DND-41 (cell line): ENCODE measurements at regions not wholly inside any gene's neighbourhood (a gene's known extent, or its start where the extent isn't known, plus 50 kb on each side); places are given as distances from the start of the nearest gene placed in this dataset.

Experiments used
- EZH2 ChIP-seq: IDR thresholded peaks from 3 replicates; pipeline ENCODE4 v1.6.1; 2012; ENCODE audit warnings: borderline replicate concordance, low read depth, mild to moderate bottlenecking, moderate library complexity, low read length, inconsistent platforms; ENCODE audit not compliant: severe bottlenecking
- TF ChIP-seq, protein P1 (sequence below): IDR thresholded peaks from 2 replicates; pipeline ENCODE4 v1.5.1; 2012; ENCODE audit warnings: borderline replicate concordance, low read length, moderate library complexity, mild to moderate bottlenecking; ENCODE audit not compliant: poor library complexity, severe bottlenecking; ENCODE audit errors: extremely low read depth

DNA sequence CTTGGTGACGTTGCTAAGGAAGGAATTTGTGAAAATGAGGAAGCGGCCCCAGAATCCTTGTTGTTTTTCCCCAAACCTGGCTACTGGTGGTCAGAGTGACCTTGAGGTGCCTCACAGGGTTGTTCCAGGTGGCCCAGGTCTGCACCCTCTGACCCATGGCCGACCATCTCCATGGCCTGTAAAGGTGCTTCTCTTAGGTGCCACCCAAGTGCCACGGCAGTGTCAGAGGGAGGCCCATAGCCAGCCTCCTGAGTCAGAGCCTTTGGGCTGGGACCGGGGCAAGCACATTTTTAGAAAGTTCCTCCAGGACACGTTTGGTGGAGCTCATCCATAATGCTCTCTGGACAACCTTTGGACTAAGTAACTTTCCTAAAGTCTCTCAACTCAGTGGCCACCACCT lies 83.9 kb upstream of the IRS2 start:
- TF ChIP-seq, protein P1, sequence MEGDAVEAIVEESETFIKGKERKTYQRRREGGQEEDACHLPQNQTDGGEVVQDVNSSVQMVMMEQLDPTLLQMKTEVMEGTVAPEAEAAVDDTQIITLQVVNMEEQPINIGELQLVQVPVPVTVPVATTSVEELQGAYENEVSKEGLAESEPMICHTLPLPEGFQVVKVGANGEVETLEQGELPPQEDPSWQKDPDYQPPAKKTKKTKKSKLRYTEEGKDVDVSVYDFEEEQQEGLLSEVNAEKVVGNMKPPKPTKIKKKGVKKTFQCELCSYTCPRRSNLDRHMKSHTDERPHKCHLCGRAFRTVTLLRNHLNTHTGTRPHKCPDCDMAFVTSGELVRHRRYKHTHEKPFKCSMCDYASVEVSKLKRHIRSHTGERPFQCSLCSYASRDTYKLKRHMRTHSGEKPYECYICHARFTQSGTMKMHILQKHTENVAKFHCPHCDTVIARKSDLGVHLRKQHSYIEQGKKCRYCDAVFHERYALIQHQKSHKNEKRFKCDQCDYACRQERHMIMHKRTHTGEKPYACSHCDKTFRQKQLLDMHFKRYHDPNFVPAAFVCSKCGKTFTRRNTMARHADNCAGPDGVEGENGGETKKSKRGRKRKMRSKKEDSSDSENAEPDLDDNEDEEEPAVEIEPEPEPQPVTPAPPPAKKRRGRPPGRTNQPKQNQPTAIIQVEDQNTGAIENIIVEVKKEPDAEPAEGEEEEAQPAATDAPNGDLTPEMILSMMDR = no peak
- TF ChIP-seq EZH2 = no peak
